SK-N-SH (cell line): ENCODE measurements at regions not wholly inside any gene's neighbourhood (a gene's known extent, or its start where the extent isn't known, plus 50 kb on each side); places are given as distances from the start of the nearest gene placed in this dataset.

Experiments used
- EZH2phosphoT487 ChIP-seq: fragments of 200-600 bp; sonication (generic); IDR thresholded peaks from 2 replicates; pipeline ENCODE4 v1.6.1; 2017; ENCODE audit warnings: low read depth, mixed run types, mild to moderate bottlenecking, antibody characterized with exemption, moderate library complexity, borderline replicate concordance
- SMC3 ChIP-seq: IDR thresholded peaks from 2 replicates; pipeline ENCODE4 v1.6.1; 2012; ENCODE audit warnings: low read depth, low read length, improper control_type of control experiment
- TAF1 ChIP-seq: IDR thresholded peaks from 2 replicates; pipeline ENCODE4 v1.6.1; 2012; ENCODE audit warnings: low read depth, mild to moderate bottlenecking, low read length, moderate library complexity, borderline replicate concordance
- TF ChIP-seq, protein P1 (sequence below): IDR thresholded peaks from 2 replicates; pipeline ENCODE4 v1.6.1; 2012; ENCODE audit warnings: mild to moderate bottlenecking, low read depth, low read length, moderate library complexity
- TF ChIP-seq, protein P2 (sequence below): fragments of 200-600 bp; sonication (generic); IDR thresholded peaks from 2 replicates; pipeline ENCODE4 v1.6.1; 2017; ENCODE audit warnings: antibody characterized with exemption, mild to moderate bottlenecking, moderate library complexity

- no peak for TF ChIP-seq SMC3
- TF ChIP-seq, protein P1, sequence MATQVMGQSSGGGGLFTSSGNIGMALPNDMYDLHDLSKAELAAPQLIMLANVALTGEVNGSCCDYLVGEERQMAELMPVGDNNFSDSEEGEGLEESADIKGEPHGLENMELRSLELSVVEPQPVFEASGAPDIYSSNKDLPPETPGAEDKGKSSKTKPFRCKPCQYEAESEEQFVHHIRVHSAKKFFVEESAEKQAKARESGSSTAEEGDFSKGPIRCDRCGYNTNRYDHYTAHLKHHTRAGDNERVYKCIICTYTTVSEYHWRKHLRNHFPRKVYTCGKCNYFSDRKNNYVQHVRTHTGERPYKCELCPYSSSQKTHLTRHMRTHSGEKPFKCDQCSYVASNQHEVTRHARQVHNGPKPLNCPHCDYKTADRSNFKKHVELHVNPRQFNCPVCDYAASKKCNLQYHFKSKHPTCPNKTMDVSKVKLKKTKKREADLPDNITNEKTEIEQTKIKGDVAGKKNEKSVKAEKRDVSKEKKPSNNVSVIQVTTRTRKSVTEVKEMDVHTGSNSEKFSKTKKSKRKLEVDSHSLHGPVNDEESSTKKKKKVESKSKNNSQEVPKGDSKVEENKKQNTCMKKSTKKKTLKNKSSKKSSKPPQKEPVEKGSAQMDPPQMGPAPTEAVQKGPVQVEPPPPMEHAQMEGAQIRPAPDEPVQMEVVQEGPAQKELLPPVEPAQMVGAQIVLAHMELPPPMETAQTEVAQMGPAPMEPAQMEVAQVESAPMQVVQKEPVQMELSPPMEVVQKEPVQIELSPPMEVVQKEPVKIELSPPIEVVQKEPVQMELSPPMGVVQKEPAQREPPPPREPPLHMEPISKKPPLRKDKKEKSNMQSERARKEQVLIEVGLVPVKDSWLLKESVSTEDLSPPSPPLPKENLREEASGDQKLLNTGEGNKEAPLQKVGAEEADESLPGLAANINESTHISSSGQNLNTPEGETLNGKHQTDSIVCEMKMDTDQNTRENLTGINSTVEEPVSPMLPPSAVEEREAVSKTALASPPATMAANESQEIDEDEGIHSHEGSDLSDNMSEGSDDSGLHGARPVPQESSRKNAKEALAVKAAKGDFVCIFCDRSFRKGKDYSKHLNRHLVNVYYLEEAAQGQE = no peak
- no peak for TF ChIP-seq EZH2phosphoT487
- no peak for TF ChIP-seq TAF1
- TF ChIP-seq, protein P2, sequence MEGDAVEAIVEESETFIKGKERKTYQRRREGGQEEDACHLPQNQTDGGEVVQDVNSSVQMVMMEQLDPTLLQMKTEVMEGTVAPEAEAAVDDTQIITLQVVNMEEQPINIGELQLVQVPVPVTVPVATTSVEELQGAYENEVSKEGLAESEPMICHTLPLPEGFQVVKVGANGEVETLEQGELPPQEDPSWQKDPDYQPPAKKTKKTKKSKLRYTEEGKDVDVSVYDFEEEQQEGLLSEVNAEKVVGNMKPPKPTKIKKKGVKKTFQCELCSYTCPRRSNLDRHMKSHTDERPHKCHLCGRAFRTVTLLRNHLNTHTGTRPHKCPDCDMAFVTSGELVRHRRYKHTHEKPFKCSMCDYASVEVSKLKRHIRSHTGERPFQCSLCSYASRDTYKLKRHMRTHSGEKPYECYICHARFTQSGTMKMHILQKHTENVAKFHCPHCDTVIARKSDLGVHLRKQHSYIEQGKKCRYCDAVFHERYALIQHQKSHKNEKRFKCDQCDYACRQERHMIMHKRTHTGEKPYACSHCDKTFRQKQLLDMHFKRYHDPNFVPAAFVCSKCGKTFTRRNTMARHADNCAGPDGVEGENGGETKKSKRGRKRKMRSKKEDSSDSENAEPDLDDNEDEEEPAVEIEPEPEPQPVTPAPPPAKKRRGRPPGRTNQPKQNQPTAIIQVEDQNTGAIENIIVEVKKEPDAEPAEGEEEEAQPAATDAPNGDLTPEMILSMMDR = no peak
Observed at GRCh38 chr13:83733293-83733692, 149.0 kb downstream of the SLITRK1 start.
